ENCODE measurements at regions not wholly inside any gene's neighbourhood (a gene's known extent, or its start where the extent isn't known, plus 50 kb on each side); places are given as distances from the start of the nearest gene placed in this dataset.

GRCh38 chr17:36686123-36686669, 84.8 kb downstream of the MRM1 start:
- intact Hi-C loops (cut with DNase I) = no loop called here
- no peak for DNase-seq
- no peaks in the 10 kb centered on the region for H3K27me3 ChIP-seq
- no peaks in the 10 kb centered on the region for H3K4me1 ChIP-seq
- WGBS (ENCODE audit: insufficient coverage, low coverage, low lambda C conversion rate, missing lambda C conversion rate) = 30% methylated on average over 2 of the region's 15 CpGs
- no peak for ATAC-seq
- no peaks in the 10 kb centered on the region for H3K36me3 ChIP-seq
- TF ChIP-seq POLR2A (IDR thresholded peaks at IDR 0.05) (no peak), CTCF (IDR thresholded peaks at IDR 0.05) (no peak)
- no peak overlapping the region for H3K4me3 ChIP-seq
- H3K9me3 ChIP-seq = no peaks in the 10 kb centered on the region
- H3K27ac ChIP-seq = no peak overlapping the region

- TF ChIP-seq CTCF (IDR thresholded peaks at IDR 0.05) (no peak), POLR2A (IDR thresholded peaks at IDR 0.05) (no peak)
- ATAC-seq (no peak), DNase-seq (no peak)
- H3K27me3 ChIP-seq = no peaks in the 10 kb centered on the region
- H3K4me1 ChIP-seq = no peaks in the 10 kb centered on the region
- H3K9me3 ChIP-seq = no peaks in the 10 kb centered on the region
- H3K4me3 ChIP-seq = no peak overlapping the region
- 29% methylated on average over 4 of the region's 5 CpGs for WGBS (ENCODE audit: insufficient coverage, low coverage, low lambda C conversion rate, missing lambda C conversion rate)
- no peaks in the 10 kb centered on the region for H3K36me3 ChIP-seq
- no peak overlapping the region for H3K27ac ChIP-seq
- intact Hi-C loops (cut with DNase I) = no loop called here
Observed at GRCh38 chr17:36687736-36688135, 86.4 kb downstream of the MRM1 start.

- Histone ChIP-seq H3K4me3 (no peak overlapping the region), H3K27me3 (no peaks in the 10 kb centered on the region), H3K36me3 (no peaks in the 10 kb centered on the region), H3K4me1 (no peaks in the 10 kb centered on the region), H3K27ac (no peak overlapping the region), H3K9me3 (no peaks in the 10 kb centered on the region)
- TF ChIP-seq POLR2A (IDR thresholded peaks at IDR 0.05) (no peak), CTCF (IDR thresholded peaks at IDR 0.05) (no peak)
- intact Hi-C loops (cut with DNase I) = no loop called here
- ATAC-seq (no peak), DNase-seq (no peak)
- WGBS (ENCODE audit: insufficient coverage, low coverage, low lambda C conversion rate, missing lambda C conversion rate) = 78% methylated on average over 14 of the region's 15 CpGs
Observed at GRCh38 chr17:36689089-36689667, 87.8 kb downstream of the MRM1 start.

GRCh38 chr17:36690190-36690589, 88.8 kb downstream of the MRM1 start:
- no peaks in the 10 kb centered on the region for H3K36me3 ChIP-seq
- WGBS (ENCODE audit: insufficient coverage, low coverage, low lambda C conversion rate, missing lambda C conversion rate) = 80% methylated on average over 4 of the region's 4 CpGs
- TF ChIP-seq POLR2A (IDR thresholded peaks at IDR 0.05) (no peak), CTCF (IDR thresholded peaks at IDR 0.05) (no peak)
- H3K9me3 ChIP-seq = no peaks in the 10 kb centered on the region
- ATAC-seq (no peak), DNase-seq (no peak)
- intact Hi-C loops (cut with DNase I) = no loop called here
- H3K4me1 ChIP-seq = no peaks in the 10 kb centered on the region
- H3K27me3 ChIP-seq = no peaks in the 10 kb centered on the region
- H3K27ac ChIP-seq = no peak overlapping the region
- H3K4me3 ChIP-seq = no peak overlapping the region

Measured in right lobe of liver (tissue), 6 donors.